IMR-90 (cell line): ENCODE measurements at regions not wholly inside any gene's neighbourhood (a gene's known extent, or its start where the extent isn't known, plus 50 kb on each side); places are given as distances from the start of the nearest gene placed in this dataset.

ENCODE experiments used
- FOS ChIP-seq: fragments of 150-350 bp; IDR thresholded peaks from 2 replicates; pipeline ENCODE4 v1.6.1; 2016; ENCODE audit warnings: low read depth, low read length
- MAZ ChIP-seq: IDR thresholded peaks from 2 replicates; pipeline ENCODE4 v1.6.1; 2012; ENCODE audit warnings: low read depth, mild to moderate bottlenecking, low read length, improper control_type of control experiment, moderate library complexity, borderline replicate concordance
- RCOR1 ChIP-seq: IDR thresholded peaks from 2 replicates; pipeline ENCODE4 v1.6.1; 2012; ENCODE audit warnings: mild to moderate bottlenecking, low read length, improper control_type of control experiment; ENCODE audit not compliant: insufficient replicate concordance

- TF ChIP-seq RCOR1 (no peak), FOS (no peak), MAZ (no peak)
Measured at GRCh38 chr4:55181010-55182005, 55.9 kb upstream of the KDR start (continued).
